Progenitor cell of endocrine pancreas (in vitro differentiated cells): ENCODE measurements at regions not wholly inside any gene's neighbourhood (a gene's known extent, or its start where the extent isn't known, plus 50 kb on each side); places are given as distances from the start of the nearest gene placed in this dataset.

Source experiments
- DNase-seq: peaks from one replicate; pipeline ENCODE4 v3.0.0; 2021; ENCODE audit warnings: low spot score; ENCODE audit not compliant: unreplicated experiment
- H3K27ac Mint-ChIP-seq: 2 replicates; pipeline ENCODE4 v1.8.0; 2021; ENCODE audit warnings: mild to moderate bottlenecking, moderate library complexity, mixed read lengths
- H3K27me3 Mint-ChIP-seq: 2 replicates; pipeline ENCODE4 v1.8.0; 2021; ENCODE audit warnings: mixed read lengths
- H3K36me3 Mint-ChIP-seq: 2 replicates; pipeline ENCODE4 v1.8.0; 2022; ENCODE audit warnings: mixed read lengths; ENCODE audit not compliant: insufficient read depth
- H3K4me1 Mint-ChIP-seq: 2 replicates; pipeline ENCODE4 v1.8.0; 2021; ENCODE audit warnings: low read depth, mixed read lengths
- H3K4me3 Mint-ChIP-seq: 2 replicates; pipeline ENCODE4 v1.8.0; 2021; ENCODE audit warnings: low read depth, mild to moderate bottlenecking, moderate library complexity, mixed read lengths
- H3K9me3 Mint-ChIP-seq: 2 replicates; pipeline ENCODE4 v1.8.0; 2021; ENCODE audit warnings: low read depth, mixed read lengths
- CTCF ChIP-seq: fragments of 200-600 bp; sonication (generic); IDR thresholded peaks from one replicate; pipeline ENCODE4 v1.5.0; 2021; ENCODE audit warnings: antibody characterized with exemption, mild to moderate bottlenecking; ENCODE audit not compliant: unreplicated experiment

- Mint-ChIP-seq H3K27ac (no peak overlapping the region), H3K27me3 (no peaks in the 10 kb centered on the region), H3K4me1 (peaks cover 3% of the 10 kb centered on the region), H3K4me3 (no peak overlapping the region), H3K36me3 (no peaks in the 10 kb centered on the region), H3K9me3 (no peaks in the 10 kb centered on the region)
- TF ChIP-seq CTCF: no peak
- DNase-seq: no peak
These were observed 252.4 kb upstream of the SLC39A10 start for GRCh38 chr2:195404651-195405050.

- Mint-ChIP-seq H3K9me3 (no peaks in the 10 kb centered on the region), H3K4me1 (no peaks in the 10 kb centered on the region), H3K27me3 (no peaks in the 10 kb centered on the region), H3K27ac (no peak overlapping the region), H3K4me3 (no peak overlapping the region), H3K36me3 (no peaks in the 10 kb centered on the region)
- DNase-seq: no peak
- TF ChIP-seq CTCF: no peak
These were observed 260.5 kb upstream of the SLC39A10 start for GRCh38 chr2:195396479-195396878.

- no peaks in the 10 kb centered on the region for H3K4me1 Mint-ChIP-seq
- H3K27ac Mint-ChIP-seq: no peak overlapping the region
- H3K9me3 Mint-ChIP-seq: no peaks in the 10 kb centered on the region
- no peaks in the 10 kb centered on the region for H3K27me3 Mint-ChIP-seq
- H3K36me3 Mint-ChIP-seq: no peaks in the 10 kb centered on the region
- no peak for DNase-seq
- no peak overlapping the region for H3K4me3 Mint-ChIP-seq
- TF ChIP-seq CTCF: no peak
These were observed 261.7 kb upstream of the SLC39A10 start for GRCh38 chr2:195395362-195395761.

GRCh38 chr2:195392446-195393336 is 264.3 kb upstream of the SLC39A10 start:
- no peaks in the 10 kb centered on the region for H3K36me3 Mint-ChIP-seq
- H3K4me3 Mint-ChIP-seq: no peak overlapping the region

More at GRCh38 chr2:195392446-195393336, 264.3 kb upstream of the SLC39A10 start:
- Mint-ChIP-seq H3K27me3 (no peaks in the 10 kb centered on the region), H3K4me1 (no peaks in the 10 kb centered on the region), H3K27ac (no peak overlapping the region), H3K9me3 (no peaks in the 10 kb centered on the region)
- TF ChIP-seq CTCF: no peak
- no peak for DNase-seq
